Cardiac septum (tissue), 1 donor: ENCODE measurements at regions not wholly inside any gene's neighbourhood (a gene's known extent, or its start where the extent isn't known, plus 50 kb on each side); places are given as distances from the start of the nearest gene placed in this dataset.

Source experiments
- DNase-seq: peaks from one replicate; pipeline ENCODE4 v3.0.0-alpha.2; 2020; ENCODE audit warnings: low spot score
- intact Hi-C: fragments of 100-400 bp; cut with DNase I; formaldehyde crosslinking; loops from one replicate; pipeline ENCODE4 v1.14.0; 2022
- donor health status: DM: no; HTN: no; CAD: no.

- intact Hi-C loops: no loop called here
Measured at GRCh38 chr7:155920068-155920461, 107.8 kb upstream of the SHH start.

GRCh38 chr7:155919391-155920067, 107.3 kb upstream of the SHH start:
- intact Hi-C loops: no loop called here
- no peak for DNase-seq

More at GRCh38 chr7:155920068-155920461, 107.8 kb upstream of the SHH start:
- no peak for DNase-seq

- intact Hi-C loops: no loop called here
- DNase-seq: no peak
Measured at GRCh38 chr7:155918720-155919390, 106.6 kb upstream of the SHH start.

GRCh38 chr7:155917836-155918430, 105.7 kb upstream of the SHH start:
- intact Hi-C loops: no loop called here
- DNase-seq: no peak

GRCh38 chr7:155916926-155917655, 104.8 kb upstream of the SHH start:
- intact Hi-C loops: no loop called here
- no peak for DNase-seq

- intact Hi-C loops: no loop called here
- DNase-seq: no peak
Measured at GRCh38 chr7:155914341-155914740, 102.1 kb upstream of the SHH start.

- intact Hi-C loops: no loop called here
- DNase-seq: no peak
Measured at GRCh38 chr7:155913719-155914118, 101.5 kb upstream of the SHH start.

GRCh38 chr7:155913291-155913690, 101.0 kb upstream of the SHH start:
- intact Hi-C loops: no loop called here
- DNase-seq: no peak

- intact Hi-C loops: no loop called here
- DNase-seq: no peak
Measured at GRCh38 chr7:155911471-155912105, 99.3 kb upstream of the SHH start.

- no peak for DNase-seq
- intact Hi-C loops: no loop called here
Measured at GRCh38 chr7:155908385-155908784, 96.1 kb upstream of the SHH start.

GRCh38 chr7:155907450-155908200, 95.4 kb upstream of the SHH start:
- intact Hi-C loops: no loop called here

GRCh38 chr7:155901176-155901575, 88.9 kb upstream of the SHH start:
- no peak for DNase-seq
- intact Hi-C loops: no loop called here

More at GRCh38 chr7:155907450-155908200, 95.4 kb upstream of the SHH start:
- DNase-seq: no peak

GRCh38 chr7:155899596-155899995, 87.3 kb upstream of the SHH start:
- intact Hi-C loops: no loop called here
- DNase-seq: peak; percentile 2

GRCh38 chr7:155897758-155898386, 85.6 kb upstream of the SHH start:
- intact Hi-C loops: no loop called here

GRCh38 chr7:155896531-155897263, 84.4 kb upstream of the SHH start:
- intact Hi-C loops: no loop called here
- DNase-seq: peak; percentile 27

More at GRCh38 chr7:155897758-155898386, 85.6 kb upstream of the SHH start:
- peak; percentile 39 for DNase-seq

- peak; percentile 39 for DNase-seq
- intact Hi-C loops: no loop called here
Measured at GRCh38 chr7:155893664-155894063, 81.4 kb upstream of the SHH start.

GRCh38 chr7:155893176-155893575, 80.9 kb upstream of the SHH start:
- peak; percentile 54 for DNase-seq
- intact Hi-C loops: no loop called here
